ENCODE measurements at regions not wholly inside any gene's neighbourhood (a gene's known extent, or its start where the extent isn't known, plus 50 kb on each side); places are given as distances from the start of the nearest gene placed in this dataset. TPM values are rescaled to one million over a fixed set of nuclear protein-coding genes. Genes with fewer than 3 reads are reported as not detected.

DNA sequence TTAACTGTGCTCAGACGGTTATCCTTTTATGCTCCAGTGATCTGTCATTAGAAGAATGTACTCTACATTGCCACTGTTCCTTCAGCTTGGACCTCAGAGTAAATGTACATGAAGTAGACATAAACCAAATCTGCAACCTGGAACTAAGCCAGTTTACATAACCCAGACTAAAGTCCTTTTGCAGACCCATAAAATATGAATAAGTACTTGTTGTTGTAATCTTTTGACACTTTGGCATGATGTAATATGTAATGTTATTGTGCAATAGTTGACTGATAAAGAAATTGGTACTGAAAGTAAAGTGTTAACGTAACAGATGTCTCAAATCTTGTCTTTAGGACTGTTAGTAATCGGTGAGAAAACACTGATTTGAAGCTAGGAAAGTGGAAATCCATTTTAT lies 115.8 kb upstream of the SORCS1 start:
- peak; percentile 23 for DNase-seq (ENCODE audit: low spot score)

DNA sequence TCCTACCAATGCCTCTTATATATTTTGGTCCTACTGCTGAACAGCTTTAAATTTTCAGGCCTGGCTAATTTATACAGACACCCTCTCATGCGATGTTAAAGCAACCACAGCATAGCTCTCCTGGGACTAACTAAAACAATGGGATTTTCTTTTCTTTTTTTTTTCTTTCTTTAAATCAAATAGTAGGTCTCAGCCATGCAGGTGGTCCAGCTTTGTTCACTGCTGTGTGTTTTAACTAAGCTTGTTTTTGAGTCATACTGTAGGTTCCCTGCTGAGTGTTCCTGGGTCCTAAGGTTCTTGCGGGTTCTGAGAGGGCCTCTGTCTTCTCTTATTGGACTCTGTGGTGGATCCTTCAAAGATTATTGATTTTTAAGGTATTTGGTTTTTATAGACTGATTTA lies 113.1 kb upstream of the SORCS1 start:
- DNase-seq (ENCODE audit: low spot score) = no peak

DNA sequence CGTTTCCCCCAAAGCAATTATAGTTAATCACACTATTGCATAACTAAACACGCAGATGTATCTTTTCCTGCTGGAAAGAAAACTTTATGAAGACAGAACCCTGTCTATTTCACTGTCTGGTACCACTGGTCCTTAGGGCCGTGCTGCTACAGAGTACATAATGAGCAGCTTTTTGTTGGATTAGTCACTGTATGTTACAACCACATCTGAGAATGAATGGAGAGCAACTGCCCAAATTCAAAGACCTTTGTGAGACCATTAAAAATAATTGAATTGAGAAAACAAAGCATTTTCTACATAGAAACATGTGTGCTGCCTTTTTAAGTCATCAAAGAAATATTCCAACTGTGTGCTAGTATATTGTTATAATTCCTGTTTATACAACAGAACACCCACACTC lies 111.3 kb upstream of the SORCS1 start:
- DNase-seq (ENCODE audit: low spot score) = no peak

DNA sequence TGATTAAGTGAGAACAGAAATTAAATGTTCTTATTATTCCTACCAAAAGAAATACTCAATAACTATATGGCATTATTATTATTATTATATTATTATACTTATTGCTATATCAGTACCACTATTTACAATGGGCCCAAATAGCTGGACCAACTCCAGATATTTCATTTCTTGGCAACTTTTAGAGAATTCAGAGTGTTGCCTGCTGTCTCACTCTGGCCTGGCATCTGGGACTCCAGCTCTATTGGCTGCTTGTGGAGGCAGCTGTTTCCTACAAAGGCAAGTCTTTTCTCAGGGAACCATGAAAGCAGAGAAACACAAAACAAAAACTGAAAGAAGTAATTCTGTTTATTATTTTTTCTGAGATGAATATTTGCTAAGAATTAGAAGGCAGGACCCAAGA lies 105.1 kb upstream of the SORCS1 start:
- DNase-seq (ENCODE audit: low spot score) = no peak

DNA sequence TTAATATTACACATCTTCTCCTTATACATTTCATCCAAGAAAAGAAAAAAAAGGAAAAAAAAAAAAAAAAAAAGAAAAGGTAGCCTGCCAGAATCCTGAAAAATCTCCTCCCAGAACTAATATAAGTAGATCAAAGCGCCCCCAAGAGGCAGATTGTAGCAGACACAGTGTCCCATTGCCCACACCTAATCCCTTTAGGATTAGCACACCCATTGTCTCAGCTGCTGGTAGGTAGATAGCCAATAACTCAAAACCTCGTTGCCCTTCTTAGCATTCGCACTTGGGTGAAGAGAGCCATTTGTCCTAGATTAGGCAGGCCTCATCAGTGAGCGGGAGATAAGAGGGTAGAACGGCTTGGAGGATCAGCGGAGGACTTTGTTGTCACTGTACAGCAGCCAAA lies 100.2 kb upstream of the SORCS1 start:
- DNase-seq (ENCODE audit: low spot score) = peak; percentile 9

DNA sequence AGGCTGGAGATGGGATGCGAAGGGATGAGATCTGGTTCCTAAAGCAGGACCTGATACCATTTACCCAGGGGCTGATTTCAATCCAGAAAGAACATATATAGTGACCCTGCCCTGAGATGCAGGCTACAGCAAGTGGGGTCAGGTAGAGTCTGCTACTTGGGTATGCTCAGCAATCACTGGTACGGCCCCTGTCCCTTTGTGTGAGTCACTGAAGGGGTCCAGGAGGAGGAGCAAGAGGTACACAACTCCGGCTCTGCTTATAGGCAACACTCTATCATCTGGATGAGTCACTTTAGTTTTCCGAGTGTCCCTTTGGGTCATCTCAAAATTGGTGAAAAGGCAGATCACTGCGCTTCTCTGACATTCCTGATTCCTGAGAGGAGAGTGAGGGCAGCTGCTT lies 79.6 kb upstream of the SORCS1 start:
- no peak for DNase-seq (ENCODE audit: low spot score)

DNA sequence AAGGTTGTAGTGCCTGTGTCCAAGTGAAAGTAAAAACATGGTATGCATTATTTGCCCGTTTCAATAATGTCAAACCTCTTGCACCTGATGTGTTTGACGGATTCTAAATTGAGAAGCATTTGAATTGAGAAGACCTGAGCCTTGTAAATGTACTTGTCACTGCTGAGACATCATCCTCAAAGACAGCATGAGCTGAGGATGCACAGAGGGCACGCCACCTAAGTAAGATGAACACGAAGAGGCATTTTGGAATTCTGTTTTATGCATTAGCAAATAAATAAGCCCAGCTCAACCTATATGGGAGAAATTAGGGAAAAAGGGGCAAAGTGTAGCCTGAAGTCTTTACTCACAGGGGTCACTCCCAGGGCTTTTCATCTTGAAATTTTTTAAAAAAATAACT lies 73.8 kb upstream of the SORCS1 start:
- no peak for DNase-seq (ENCODE audit: low spot score)

DNA sequence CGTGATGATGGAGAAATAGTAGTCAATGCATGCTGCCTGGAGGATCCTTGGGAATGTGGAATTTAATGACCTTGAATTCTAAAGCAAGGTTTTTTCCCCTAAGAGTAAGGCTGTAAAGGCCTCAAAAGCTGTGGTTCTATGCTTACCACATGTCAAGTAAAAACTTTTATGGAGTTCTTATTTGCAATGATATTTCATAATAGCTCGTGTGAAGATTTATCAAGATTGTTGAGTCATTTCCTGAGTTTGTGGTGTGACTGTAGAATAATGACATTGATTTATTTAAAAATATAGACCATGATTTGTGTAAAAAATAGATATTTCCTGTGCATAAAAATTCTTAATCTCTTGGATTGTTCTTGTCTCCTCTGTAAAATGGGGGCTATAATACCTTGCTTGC lies 67.5 kb upstream of the SORCS1 start:
- no peak for DNase-seq (ENCODE audit: low spot score)

DNA sequence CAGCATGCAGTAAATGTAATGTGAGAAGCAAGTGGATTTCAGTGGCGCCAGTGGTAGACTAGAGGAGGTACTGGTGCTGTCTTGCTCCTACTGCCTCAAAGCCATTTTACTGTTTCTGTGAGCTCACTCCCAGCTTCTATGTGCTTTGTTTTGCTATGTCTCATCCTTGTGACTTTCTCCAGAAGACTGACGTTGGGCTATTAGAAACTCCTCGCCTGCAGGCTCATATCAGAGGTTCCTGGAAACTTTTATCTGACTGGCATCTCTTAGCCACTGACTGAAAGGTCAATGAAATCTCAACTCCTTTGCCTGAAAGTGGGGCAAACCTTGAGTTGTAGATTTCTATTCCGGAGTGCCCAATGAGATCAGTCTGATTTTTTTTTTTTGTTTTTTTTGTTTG lies 66.4 kb upstream of the SORCS1 start:
- DNase-seq (ENCODE audit: low spot score) = no peak

DNA sequence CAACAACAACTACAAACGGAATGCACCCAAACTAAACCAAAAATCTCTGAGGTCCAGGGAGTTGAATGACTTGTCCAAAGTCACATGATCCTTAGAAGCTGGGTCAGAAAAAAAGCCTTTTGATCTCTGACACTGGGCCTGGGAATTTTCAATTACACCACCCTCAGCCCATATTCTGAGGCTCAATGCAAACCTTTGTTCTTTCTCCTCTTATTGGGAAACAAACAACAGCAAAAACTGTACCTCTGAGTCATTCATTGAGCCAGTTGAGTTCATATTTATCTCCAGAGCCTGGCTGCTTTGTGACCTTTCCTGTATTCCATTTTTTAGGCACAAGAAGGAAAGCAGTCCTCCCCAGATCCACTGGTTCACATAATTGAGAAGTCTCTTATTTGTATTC lies 51.2 kb upstream of the SORCS1 start:
- DNase-seq (ENCODE audit: low spot score) = no peak

Small RNAs in the stretch of these regions (small RNA-seq; reads per million reads assigned to genes)
- gene AL390123.1 (not detected), gene RNA5SP326 (not detected), gene RNU5B-6P (76.7 reads per million, percentile 96 among the genes with 10 or more reads in this experiment), gene RNU6-839P (not detected)

Measured in HT-29 (cell line).